ENCODE measurements at regions not wholly inside any gene's neighbourhood (a gene's known extent, or its start where the extent isn't known, plus 50 kb on each side); places are given as distances from the start of the nearest gene placed in this dataset.
A peak's percentile ranks its signal among the peaks of the same experiment; 100 is the strongest.

GRCh38 chr7:65317372-65317771, 56.3 kb upstream of the ZNF92 start:
- Histone ChIP-seq H3K4me3 (no peak overlapping the region), H3K36me3 (no peaks in the 10 kb centered on the region), H3K4me1 (ENCODE audit: control insufficient read depth in 1 of 2, low read depth in 2 of 2) (no peaks in the 10 kb centered on the region), H3K27ac (no peak overlapping the region), H3K27me3 (replicated peaks; ENCODE audit: insufficient read depth) (no peaks in the 10 kb centered on the region), H3K9me3 (no peaks in the 10 kb centered on the region)
- ATAC-seq (ENCODE audit: insufficient number of reproducible peaks, low FRiP score, low read depth) (no peak), DNase-seq (ENCODE audit: low spot score) (no peak)
- TF ChIP-seq CTCF (IDR thresholded peaks at IDR 0.05) = no peak

DNA sequence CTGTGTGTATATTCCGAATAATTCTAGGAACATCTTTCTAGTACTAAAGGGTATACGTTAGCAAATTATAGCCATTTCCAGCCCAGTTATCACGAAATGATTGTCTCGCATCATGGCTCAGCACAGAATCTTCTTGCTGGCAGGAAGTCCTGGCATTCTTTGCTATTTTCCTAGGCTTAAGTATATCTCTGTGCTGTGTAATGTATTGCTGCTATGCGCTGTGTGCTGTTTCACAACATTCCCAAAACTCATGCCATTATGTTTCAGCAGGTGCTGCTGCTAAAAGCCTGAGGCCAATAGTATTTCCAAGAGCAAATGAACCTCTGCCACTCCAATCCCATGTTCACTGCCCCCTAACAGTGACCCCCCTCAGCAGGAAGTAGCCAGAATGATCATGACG, 62.9 kb upstream of the ZNF92 start:
- no peaks in the 10 kb centered on the region for H3K27me3 ChIP-seq (replicated peaks; ENCODE audit: insufficient read depth)
- H3K36me3 ChIP-seq = no peaks in the 10 kb centered on the region
- no peaks in the 10 kb centered on the region for H3K4me1 ChIP-seq (ENCODE audit: control insufficient read depth in 1 of 2, low read depth in 2 of 2)
- no peak for TF ChIP-seq CTCF (IDR thresholded peaks at IDR 0.05)
- H3K27ac ChIP-seq = no peak overlapping the region
- no peaks in the 10 kb centered on the region for H3K9me3 ChIP-seq
- ATAC-seq (ENCODE audit: insufficient number of reproducible peaks, low FRiP score, low read depth) = no peak
- no peak for DNase-seq (ENCODE audit: low spot score)
- no peak overlapping the region for H3K4me3 ChIP-seq

- Histone ChIP-seq H3K27me3 (replicated peaks; ENCODE audit: insufficient read depth) (no peaks in the 10 kb centered on the region), H3K4me3 (no peak overlapping the region), H3K9me3 (no peaks in the 10 kb centered on the region), H3K27ac (no peak overlapping the region), H3K4me1 (ENCODE audit: control insufficient read depth in 1 of 2, low read depth in 2 of 2) (no peaks in the 10 kb centered on the region), H3K36me3 (no peaks in the 10 kb centered on the region)
- DNase-seq (ENCODE audit: low spot score) = no peak
- ATAC-seq (ENCODE audit: insufficient number of reproducible peaks, low FRiP score, low read depth) = no peak
- no peak for TF ChIP-seq CTCF (IDR thresholded peaks at IDR 0.05)
Measured at GRCh38 chr7:65308300-65308678, 65.4 kb upstream of the ZNF92 start.

GRCh38 chr7:65307651-65308299, 65.9 kb upstream of the ZNF92 start:
- ATAC-seq (ENCODE audit: insufficient number of reproducible peaks, low FRiP score, low read depth) (peak; percentile 63), DNase-seq (ENCODE audit: low spot score) (no peak)
- H3K36me3 ChIP-seq = no peaks in the 10 kb centered on the region

DNA sequence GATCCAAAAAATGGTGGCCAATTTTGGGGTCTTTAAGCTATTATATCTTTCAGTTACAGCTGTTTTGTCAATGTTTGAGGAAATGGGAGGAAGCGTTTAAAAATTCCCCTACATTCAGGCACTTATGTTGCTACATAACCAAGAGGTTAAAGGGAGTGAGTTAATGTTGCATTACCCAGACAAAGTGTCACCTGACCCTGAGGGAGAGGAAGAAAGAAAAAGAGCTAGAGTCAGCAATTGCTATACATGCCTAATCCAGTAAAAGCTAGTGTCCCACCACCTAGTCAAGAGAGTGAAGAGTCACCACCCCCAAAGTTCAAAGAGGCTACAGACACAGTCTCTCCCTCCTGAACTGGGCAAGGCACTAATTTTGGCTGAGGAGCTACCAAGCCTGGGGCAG, 69.5 kb upstream of the ZNF92 start:
- no peak for TF ChIP-seq CTCF (IDR thresholded peaks at IDR 0.05)
- H3K4me3 ChIP-seq = no peak overlapping the region
- ATAC-seq (ENCODE audit: insufficient number of reproducible peaks, low FRiP score, low read depth) (no peak), DNase-seq (ENCODE audit: low spot score) (no peak)
- H3K36me3 ChIP-seq = no peaks in the 10 kb centered on the region
- no peaks in the 10 kb centered on the region for H3K27me3 ChIP-seq (replicated peaks; ENCODE audit: insufficient read depth)
- no peaks in the 10 kb centered on the region for H3K4me1 ChIP-seq (ENCODE audit: control insufficient read depth in 1 of 2, low read depth in 2 of 2)
- H3K9me3 ChIP-seq = no peaks in the 10 kb centered on the region
- H3K27ac ChIP-seq = no peak overlapping the region

More at GRCh38 chr7:65307651-65308299, 65.9 kb upstream of the ZNF92 start:
- no peaks in the 10 kb centered on the region for H3K27me3 ChIP-seq (replicated peaks; ENCODE audit: insufficient read depth)
- H3K4me3 ChIP-seq = no peak overlapping the region
- no peak overlapping the region for H3K27ac ChIP-seq
- no peaks in the 10 kb centered on the region for H3K9me3 ChIP-seq
- no peaks in the 10 kb centered on the region for H3K4me1 ChIP-seq (ENCODE audit: control insufficient read depth in 1 of 2, low read depth in 2 of 2)
- TF ChIP-seq CTCF (IDR thresholded peaks at IDR 0.05) = peak; percentile 65

All from thoracic aorta (tissue), 2 donors.